HG02588 (cell line): ENCODE measurements at regions not wholly inside any gene's neighbourhood (a gene's known extent, or its start where the extent isn't known, plus 50 kb on each side); places are given as distances from the start of the nearest gene placed in this dataset.

Experiments used
- ATAC-seq: cut with Tn5 transposase; IDR thresholded peaks from one replicate; pipeline ENCODE4 v1.9.1; 2021; ENCODE audit warnings: mild to moderate bottlenecking, moderate library complexity; ENCODE audit not compliant: unreplicated experiment

DNA sequence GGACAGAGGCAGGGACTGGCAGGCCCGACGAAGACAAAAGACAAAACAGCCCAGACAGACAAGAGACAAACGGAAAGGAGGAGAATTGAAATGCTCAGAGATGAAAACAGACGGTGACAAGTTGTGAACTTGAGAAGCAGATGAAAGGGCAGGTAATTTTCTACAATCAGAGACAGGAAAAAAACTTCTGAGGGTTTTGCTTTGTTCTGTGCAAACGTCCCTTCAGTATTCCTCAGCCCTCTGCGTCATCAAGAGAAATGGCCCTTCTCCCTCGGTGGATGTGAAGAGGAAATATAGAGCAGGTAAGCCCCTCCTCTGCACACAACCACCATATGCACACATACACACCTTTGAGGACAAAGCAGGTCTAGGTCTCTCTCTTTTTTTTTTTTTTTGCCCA lies 206.6 kb downstream of the UACA start:
- no peak for ATAC-seq

- ATAC-seq = no peak
Measured at GRCh38 chr15:70556151-70556741, 207.1 kb downstream of the UACA start.

DNA sequence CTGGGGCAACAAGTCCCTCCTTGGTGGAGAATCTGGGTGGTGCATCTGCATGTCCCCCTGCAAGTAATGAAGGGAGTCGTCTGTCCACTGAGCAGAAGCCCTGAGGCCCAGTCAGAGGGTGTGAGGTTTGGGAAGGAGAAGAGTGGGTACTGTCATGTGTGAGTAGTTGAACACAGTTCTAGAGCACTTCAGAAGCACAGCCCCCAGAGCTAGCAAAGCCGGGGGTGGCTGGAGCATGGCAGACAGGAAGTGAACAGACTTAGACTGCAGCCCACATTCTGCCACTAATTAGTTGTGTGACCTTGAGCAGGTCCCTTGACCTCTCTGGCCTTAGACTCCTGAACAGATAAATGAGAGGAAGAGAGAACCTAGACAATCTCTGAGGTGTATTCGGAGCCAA lies 207.6 kb downstream of the UACA start:
- ATAC-seq = no peak

- no peak for ATAC-seq
Measured at GRCh38 chr15:70547846-70548487, 215.4 kb downstream of the UACA start.

GRCh38 chr15:70545526-70545925 lies 217.8 kb downstream of the UACA start:
- no peak for ATAC-seq

GRCh38 chr15:70541511-70541910 lies 221.8 kb downstream of the UACA start:
- ATAC-seq = no peak

- no peak for ATAC-seq
Measured at GRCh38 chr15:70539912-70540530, 223.3 kb downstream of the UACA start.

- ATAC-seq = no peak
Measured at GRCh38 chr15:70539409-70539808, 223.9 kb downstream of the UACA start.

DNA sequence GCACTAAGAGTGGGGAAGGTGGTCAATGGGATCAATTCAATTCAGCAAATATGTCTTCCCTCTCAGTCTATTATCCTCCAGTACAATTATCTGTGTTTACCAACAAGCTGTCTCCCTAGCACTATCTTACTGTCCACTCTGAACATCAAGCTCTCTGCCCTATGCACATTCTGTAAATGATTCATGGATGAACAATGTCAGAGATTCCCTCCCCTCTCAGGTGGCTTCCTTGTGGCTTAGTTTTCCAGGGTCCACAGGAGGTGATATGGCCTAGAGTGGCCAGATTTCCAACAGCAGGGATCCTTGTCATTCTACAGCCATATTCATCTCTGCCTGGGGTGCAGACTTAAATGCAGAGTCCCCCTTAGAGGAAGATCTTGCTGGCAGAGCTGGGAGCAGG lies 225.1 kb downstream of the UACA start:
- ATAC-seq = no peak

DNA sequence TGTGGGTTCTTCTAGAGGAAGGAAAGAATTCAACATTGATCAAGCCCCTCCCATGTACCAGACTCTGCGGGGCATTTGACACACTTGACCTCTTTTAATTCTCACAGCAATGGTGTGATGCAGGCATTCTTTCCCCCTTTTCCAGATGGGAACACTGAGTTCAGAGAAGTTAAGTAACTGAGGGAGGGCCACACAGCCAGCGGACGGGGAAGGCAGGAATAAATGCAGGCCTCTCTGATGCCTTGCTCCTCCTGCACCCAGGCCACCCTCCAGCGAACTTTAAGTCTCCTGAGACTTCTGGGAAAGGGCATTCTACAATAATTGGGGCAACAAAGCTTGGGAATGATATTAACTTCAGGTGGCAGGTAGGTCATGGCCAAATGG lies 227.4 kb downstream of the UACA start:
- ATAC-seq = no peak

GRCh38 chr15:70535071-70535954 lies 228.0 kb downstream of the UACA start:
- no peak for ATAC-seq

DNA sequence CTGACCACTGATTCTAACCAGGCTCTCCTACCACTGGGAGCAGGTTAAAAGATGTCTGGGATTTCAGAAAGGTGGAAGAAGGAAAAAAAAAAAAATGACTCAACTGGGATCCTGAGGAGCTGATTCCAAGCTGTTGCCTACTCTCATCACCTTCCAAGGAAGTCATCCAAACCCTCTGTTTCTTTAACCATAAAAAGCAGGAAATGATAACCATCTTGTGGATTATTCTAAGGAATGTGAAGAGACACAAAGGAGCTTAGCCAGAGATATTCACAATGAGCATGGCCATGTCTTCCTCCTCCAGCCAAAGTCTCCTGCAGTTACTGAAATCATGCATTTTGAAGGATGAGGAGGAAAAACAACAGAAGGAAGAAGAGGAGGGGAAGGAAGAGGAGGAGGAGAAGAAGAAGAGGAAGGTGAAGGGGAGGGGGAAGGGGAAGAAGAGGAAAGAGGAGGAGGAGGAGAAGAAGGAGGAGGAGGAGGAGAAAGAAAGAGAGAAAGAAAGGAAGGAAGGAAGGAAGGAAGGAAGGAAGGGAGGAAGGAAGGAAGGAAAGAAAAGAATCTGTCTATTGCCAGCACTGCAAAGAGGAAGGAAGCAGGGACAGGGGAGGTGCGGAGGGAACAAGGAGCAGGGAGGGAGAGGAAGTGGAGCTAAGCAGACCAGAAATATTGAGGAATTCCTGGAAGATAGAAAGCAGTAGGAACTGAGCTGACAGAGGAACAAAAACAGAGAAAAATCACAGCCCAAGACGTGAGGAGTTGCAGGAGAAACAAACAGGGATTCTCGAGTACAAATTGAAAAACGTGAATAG lies 229.2 kb downstream of the UACA start:
- no peak for ATAC-seq

- ATAC-seq = no peak
Measured at GRCh38 chr15:70532531-70533186, 230.7 kb downstream of the UACA start.

DNA sequence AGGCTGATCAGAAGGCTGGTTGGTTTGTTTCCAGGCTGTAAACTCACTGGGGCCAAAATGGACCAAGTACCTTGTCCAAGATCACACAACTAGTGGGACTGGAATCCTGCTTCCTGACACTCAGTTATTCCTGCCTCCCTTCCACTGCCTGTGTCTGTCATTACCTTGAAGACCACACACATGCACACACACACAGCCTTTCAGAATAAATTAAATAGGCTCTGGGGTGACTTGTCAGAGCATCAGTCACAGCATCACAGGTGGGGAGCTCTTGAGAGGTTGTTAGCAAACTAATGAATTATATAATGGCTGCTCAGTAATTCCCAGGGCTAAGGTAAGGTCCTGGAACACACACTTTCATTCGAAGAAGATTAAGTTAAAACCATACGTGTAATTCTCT lies 231.8 kb downstream of the UACA start:
- no peak for ATAC-seq

GRCh38 chr15:70530906-70531305 lies 232.5 kb downstream of the UACA start:
- no peak for ATAC-seq

DNA sequence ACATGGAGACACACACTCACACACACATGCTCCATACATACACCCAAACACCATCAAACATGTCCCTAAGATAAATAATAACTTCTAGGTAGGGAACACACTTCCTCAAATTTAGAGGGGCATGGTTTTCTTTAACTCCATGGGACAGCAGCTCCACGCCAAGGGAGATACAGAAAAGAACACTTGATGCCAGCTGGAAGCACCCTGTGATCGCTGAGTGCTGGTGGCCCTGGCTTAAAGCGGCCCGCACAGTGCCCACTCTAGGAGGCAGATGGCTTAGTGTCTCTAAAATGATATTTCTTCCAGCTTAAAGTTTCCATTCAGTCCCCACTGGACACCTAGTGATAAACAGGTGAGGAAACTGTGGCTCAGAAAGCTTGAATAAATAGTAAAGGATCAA lies 232.9 kb downstream of the UACA start:
- no peak for ATAC-seq

DNA sequence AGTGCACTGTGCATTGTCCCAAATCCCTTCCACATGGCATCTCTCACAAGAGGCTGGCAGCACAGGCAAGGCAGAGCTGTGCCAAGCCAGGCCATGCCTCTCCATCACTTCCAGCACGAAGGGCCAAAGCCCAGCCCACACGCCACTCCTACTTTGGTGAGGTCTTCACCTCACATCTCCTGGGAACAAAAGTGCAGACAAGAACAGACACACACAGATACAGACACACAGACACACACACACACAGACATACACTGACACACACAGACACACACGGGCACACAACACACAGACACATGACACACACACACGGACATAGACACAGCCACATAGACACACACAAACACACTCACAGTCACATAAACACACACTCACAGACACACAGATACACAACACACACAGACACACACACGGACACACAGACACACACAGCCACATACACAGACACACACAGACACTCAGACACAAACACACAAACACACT lies 233.3 kb downstream of the UACA start:
- no peak for ATAC-seq

GRCh38 chr15:70528816-70529215 lies 234.5 kb downstream of the UACA start:
- ATAC-seq = no peak

DNA sequence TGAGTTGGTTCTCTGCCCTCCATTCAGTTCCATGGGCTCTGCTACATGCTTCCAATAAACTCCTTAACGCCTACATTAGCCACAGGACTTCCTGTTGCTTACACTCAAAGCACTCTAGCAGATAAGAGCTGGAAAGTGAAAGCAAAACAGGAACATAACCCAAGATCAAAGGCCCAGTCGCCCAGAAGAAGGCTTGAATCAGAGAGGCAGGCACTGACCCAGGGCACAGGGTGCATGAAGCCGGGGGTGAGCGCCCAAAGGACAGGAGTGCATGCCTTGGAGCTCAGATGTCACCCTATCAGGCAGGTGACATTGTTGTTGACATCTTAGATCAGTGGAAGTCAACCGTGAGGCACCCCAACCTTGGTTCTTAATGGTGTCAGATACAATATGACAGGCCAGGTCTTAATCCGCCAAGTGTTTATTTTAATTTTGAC lies 235.1 kb downstream of the UACA start:
- ATAC-seq = no peak

DNA sequence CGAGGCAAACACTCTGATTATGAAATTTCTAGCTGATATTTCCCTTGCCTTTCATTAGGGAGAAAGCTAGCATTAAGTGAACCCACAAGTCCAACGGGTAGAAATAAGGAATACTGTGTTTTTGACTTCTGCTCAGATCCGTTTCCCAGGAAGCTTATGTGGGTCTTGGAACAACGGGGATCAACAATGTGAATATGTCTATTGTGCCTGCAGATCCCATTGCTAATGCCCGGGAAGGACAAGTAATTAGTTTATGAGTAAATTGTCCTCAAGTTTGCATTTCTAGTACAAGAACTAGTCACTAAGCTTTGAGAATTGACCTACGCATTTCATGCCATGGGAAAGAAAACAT lies 236.4 kb downstream of the UACA start:
- no peak for ATAC-seq
